ENCODE measurements at regions not wholly inside any gene's neighbourhood (a gene's known extent, or its start where the extent isn't known, plus 50 kb on each side); places are given as distances from the start of the nearest gene placed in this dataset.
"Not testable (repeated sequence)": the region's sequence is repeated elsewhere in the genome, so short reads cannot be mapped to it uniquely, and the experiment has no call there.

DNA sequence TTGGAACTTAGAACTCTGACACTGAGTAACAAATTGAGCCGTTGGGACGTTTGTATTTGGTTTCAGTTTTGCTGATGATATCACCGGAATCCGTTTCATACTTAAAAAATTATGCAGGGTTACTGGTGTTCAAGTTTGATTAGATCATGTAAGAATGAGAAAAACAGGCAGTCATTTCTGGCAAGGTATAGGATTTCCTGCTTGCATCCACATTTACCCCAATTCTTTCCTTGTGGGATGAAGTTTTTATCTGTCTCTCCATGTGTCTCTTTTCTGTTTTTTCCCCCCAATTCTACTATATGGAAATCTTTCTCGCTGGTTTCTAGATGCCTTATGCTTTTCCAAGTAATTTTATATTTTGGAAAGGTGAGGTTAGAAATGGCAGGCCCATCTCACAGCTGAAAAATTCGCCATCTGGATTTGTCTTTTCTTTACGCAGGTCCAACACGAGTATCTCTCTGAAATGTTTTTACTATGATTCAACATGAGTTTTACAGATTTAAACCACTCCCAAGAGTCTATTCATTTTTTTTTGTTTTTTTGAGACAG is 197.9 kb downstream of the SHOX start:
- DNase-seq (no peak), ATAC-seq (no peak)
- Histone ChIP-seq H3K4me1 (no peaks in the 10 kb centered on the region), H3K27me3 (no peaks in the 10 kb centered on the region), H3K36me3 (no peaks in the 10 kb centered on the region), H3K9me3 (peaks cover 0 to 10% of the 10 kb centered on the region in 2 donors), H3K27ac (no peak overlapping the region), H3K4me3 (no peak overlapping the region)
- intact Hi-C loops (cut with DNase I), result no loop called here
- TF ChIP-seq, protein P1, sequence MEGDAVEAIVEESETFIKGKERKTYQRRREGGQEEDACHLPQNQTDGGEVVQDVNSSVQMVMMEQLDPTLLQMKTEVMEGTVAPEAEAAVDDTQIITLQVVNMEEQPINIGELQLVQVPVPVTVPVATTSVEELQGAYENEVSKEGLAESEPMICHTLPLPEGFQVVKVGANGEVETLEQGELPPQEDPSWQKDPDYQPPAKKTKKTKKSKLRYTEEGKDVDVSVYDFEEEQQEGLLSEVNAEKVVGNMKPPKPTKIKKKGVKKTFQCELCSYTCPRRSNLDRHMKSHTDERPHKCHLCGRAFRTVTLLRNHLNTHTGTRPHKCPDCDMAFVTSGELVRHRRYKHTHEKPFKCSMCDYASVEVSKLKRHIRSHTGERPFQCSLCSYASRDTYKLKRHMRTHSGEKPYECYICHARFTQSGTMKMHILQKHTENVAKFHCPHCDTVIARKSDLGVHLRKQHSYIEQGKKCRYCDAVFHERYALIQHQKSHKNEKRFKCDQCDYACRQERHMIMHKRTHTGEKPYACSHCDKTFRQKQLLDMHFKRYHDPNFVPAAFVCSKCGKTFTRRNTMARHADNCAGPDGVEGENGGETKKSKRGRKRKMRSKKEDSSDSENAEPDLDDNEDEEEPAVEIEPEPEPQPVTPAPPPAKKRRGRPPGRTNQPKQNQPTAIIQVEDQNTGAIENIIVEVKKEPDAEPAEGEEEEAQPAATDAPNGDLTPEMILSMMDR (IDR thresholded peaks at IDR 0.05), result no peak

DNA sequence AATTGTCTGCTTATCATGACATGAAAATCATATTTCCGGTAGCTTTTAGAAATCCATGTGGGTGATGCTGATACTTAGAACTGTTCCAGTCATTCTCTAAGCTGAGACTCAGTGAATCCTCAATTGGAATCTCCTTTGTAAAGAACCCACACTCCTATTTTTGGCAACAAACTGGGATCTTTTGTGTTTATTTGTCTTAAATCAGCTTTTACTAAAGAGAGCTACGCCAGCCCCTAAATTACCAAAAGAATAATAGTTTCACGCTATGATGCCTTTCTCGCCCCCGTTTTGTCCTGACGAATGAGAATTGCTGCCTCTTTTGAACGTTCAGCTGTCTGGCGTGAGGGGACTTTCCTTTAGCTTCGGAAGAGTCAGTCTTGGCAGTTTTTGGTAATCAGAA is 195.9 kb downstream of the SHOX start:
- TF ChIP-seq, protein P1 (IDR thresholded peaks at IDR 0.05), result no peak
- Histone ChIP-seq H3K27me3 (no peaks in the 10 kb centered on the region), H3K9me3 (peaks cover 0 to 9% of the 10 kb centered on the region in 2 donors), H3K4me1 (no peaks in the 10 kb centered on the region), H3K36me3 (no peaks in the 10 kb centered on the region), H3K4me3 (no peak overlapping the region), H3K27ac (no peak overlapping the region)
- DNase-seq (no peak), ATAC-seq (no peak)
- intact Hi-C loops (cut with DNase I), result no loop called here

DNA sequence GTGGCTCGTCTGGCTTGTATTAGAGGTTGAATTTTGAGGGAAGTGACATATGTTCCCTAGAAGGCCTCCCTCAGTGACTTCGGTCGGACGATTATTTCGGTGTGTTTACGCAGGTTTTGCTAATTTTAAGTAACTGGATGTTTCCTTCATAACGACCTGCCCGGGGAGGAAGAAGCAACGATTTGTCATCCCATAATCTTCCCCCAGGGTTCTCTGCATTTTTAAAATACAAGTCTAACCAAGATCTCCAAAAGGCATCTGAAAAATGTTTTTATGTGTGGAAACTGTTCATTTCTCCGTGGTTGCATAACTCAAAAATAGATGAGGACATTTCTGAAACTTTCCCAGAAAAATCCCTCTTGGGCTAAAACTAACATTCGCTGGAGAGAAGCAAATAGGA is 195.4 kb downstream of the SHOX start:
- ATAC-seq (no peak), DNase-seq (no peak)
- Histone ChIP-seq H3K4me1 (no peaks in the 10 kb centered on the region), H3K36me3 (no peaks in the 10 kb centered on the region), H3K9me3 (peaks cover 0 to 10% of the 10 kb centered on the region in 2 donors), H3K27me3 (no peaks in the 10 kb centered on the region), H3K27ac (no peak overlapping the region), H3K4me3 (no peak overlapping the region)
- TF ChIP-seq, protein P1 (IDR thresholded peaks at IDR 0.05), result no peak
- intact Hi-C loops (cut with DNase I), result no loop called here

DNA sequence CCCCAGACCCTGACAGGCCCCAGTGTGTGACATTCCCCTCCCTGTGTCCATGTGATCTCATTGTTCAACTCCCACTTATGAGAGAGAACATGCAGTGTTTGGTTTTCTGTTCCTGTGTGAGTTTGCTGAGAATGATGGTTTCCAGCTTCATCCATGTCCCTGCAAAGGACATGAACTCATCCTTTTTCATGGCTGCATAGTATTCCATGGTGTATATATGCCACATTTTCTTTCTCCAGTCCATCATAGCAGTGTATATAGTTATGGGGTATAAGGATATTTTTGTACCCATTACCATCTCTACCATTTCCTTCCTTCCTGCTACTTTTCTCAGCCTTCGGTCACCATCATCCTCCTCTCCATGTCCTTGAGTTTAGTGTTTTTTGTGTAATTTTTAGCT is 192.5 kb downstream of the SHOX start:
- ATAC-seq; H3K27me3 ChIP-seq; H3K4me3 ChIP-seq; H3K36me3 ChIP-seq; H3K9me3 ChIP-seq; H3K27ac ChIP-seq; intact Hi-C loops (cut with DNase I); DNase-seq; H3K4me1 ChIP-seq: not testable (repeated sequence)

DNA sequence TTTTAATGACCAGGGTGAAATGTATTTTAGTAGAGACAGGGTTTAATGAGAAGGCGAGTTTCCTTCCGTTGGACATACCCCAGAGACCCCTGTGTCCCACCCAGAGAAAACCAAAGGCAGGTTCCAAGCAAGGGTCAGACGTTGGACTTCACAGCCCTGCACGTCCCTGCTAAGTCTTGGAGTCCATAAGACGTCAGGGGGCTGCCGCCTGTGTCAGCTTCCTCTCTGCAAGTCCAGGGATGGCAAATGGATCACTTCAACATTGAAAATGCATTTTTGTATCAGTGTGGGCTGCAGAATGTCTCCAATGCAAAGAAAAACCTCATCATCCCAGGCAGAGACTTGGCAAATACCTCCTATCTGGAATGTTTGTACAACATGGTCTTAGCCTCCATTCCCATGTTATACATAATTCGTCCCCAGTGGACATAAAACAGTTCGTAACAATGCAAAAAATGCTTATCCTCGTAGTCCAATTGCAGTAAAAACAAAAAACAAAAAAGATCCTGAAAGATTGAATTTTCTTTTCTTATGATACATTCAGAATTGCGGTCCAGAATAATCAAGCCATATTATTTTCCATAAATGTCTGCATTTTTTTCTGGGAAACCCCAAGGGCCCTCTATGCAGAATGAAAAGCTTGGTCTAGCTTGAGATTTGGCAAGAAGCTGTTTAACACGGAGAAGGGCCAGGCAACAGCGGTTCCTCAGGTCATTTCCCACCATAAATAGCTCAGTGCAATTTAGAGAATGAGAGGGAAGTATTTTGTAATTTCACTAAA is 190.9 kb downstream of the SHOX start:
- no peaks in the 10 kb centered on the region for H3K27me3 ChIP-seq
- peaks cover 0 to 9% of the 10 kb centered on the region in 2 donors for H3K9me3 ChIP-seq
- no peak for DNase-seq
- intact Hi-C loops (cut with DNase I), result no loop called here
- no peak overlapping the region for H3K27ac ChIP-seq
- no peak for ATAC-seq
- TF ChIP-seq, protein P1 (IDR thresholded peaks at IDR 0.05), result no peak
- H3K36me3 ChIP-seq, result no peaks in the 10 kb centered on the region
- H3K4me1 ChIP-seq, result no peaks in the 10 kb centered on the region
- no peak overlapping the region for H3K4me3 ChIP-seq
